GM18498 (cell line): ENCODE measurements at regions not wholly inside any gene's neighbourhood (a gene's known extent, or its start where the extent isn't known, plus 50 kb on each side); places are given as distances from the start of the nearest gene placed in this dataset.

Experiments
- ATAC-seq: cut with Tn5 transposase; IDR thresholded peaks from one replicate; pipeline ENCODE4 v1.9.1; 2021; ENCODE audit warnings: mild to moderate bottlenecking, moderate library complexity; ENCODE audit not compliant: unreplicated experiment

DNA sequence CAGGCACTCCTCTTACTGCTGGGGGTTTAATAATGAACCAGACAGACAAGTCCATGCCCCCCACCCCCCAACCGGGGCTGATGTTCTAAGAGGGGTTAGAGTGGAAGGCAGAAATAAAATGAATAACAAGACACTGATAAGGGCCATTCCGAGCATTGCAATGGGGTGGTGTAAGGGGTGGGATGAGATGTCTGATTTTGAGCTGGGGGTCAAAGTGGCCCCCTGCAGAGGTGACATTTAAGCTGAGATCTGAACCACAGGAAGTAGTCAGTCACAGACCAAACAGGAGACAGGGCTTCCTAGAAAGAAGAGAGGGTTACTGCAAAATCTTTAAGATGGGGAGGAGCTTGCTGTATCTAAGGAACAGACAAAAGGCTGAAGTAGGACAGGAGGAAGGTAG, 180.6 kb upstream of the SH3BP4 start:
- ATAC-seq: no peak

DNA sequence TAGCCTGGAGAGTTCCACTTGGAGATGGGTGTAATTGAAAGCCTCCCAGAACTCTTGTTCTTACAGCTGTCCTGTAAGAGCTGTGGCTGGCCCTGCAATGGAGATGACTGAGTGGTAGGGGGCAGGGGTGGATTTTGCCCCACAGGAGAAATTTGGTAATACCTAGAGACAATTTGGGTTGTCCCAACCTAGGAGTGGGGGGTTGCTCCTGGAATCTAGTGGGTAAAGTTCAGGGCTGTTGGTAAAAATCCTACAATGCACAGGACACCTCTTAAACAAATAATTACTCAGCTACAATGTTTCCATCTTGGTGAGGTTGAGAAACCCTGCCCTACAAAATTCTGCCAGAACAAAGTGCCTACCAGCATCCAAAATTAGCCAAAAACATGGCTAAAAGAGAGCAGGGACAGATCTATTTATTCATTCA, 181.1 kb upstream of the SH3BP4 start:
- ATAC-seq: no peak

DNA sequence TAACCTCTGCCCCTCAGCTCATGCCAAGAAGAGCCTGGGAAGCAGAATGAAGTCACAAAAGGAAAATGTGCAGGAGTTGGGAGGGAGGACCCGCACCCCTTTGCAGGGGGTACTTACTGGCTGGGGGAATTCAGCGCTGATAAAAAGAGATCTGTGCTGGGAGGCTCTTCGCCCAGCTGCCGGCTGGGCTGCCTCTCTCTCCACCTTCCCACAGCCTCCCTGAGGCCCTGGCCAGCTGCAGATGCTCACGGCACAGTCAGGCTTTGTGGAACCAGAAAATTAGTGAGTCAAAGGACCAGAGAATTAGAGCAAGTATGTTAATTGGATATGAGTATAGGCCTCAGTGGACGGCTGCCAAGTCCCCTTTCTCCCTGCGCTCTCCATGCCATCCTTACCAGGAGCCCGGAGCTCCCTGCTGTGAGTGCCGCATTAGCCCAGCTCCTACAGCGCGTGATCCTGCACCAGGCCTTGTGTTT, 181.7 kb upstream of the SH3BP4 start:
- no peak for ATAC-seq

DNA sequence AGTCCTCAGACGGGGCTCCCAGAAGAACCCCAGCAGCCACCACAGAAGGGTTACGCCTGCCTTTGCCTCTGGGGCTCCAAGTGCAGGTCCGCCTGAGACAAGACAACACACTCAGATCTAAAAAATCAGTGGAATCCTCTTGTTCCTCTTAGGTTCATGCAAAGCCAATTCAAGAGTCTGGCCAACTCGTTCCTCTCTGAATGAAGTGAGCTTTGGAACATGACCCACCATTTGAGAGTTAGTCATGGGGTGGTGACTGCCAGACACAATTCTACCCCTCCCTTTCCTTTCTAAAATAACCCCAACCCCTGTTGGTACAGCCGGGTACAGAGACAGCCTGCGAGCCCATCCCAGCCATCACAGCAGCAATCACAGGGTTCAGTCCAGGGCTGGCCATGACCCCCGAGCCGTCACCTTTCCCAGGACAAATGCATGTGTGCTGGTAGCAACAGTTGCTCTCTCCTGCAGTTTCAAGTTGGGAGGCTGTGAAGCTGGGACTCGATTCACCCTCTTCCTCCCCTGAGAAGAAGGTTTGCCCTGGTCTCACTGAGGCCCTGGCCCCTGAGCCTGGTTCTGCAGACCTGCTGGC, 183.1 kb upstream of the SH3BP4 start:
- ATAC-seq: no peak

DNA sequence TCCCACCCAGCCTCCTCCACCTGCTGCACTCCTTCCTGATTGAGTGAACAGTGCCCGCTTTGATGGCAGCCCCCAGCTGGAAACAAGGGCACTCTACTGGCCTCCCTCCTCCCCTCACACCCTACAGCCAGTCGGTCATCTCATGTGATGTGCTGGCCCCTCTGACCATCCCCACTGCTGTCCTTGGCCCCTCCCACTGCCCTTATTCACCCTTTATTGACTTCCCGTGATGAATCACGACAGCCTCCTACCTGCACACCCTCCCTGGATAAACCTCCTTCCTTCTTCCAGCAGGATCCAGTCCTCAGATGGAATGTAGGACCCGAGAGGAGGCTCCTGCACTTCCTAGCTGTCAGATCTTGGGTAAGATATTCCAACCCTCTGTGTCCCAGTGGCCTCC, 186.5 kb upstream of the SH3BP4 start:
- no peak for ATAC-seq

DNA sequence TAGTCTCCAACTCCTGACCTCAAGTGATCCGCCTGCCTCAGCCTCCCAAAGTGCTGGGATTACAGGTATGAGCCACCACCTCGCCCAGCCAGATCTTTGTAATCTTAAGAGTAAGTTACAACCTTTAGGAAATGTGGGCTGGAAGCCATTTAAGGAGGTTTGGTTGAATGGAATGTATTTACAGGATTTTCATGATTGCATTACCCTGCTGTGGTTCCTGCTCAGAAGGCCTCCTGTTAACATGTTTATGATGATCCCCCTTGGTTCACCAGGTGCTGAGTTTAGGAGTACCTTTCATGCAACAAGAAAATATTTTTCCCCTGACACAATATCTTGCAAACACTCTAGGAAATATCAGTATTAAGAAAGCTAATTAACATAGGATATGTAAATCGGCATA, 187.4 kb upstream of the SH3BP4 start:
- no peak for ATAC-seq

DNA sequence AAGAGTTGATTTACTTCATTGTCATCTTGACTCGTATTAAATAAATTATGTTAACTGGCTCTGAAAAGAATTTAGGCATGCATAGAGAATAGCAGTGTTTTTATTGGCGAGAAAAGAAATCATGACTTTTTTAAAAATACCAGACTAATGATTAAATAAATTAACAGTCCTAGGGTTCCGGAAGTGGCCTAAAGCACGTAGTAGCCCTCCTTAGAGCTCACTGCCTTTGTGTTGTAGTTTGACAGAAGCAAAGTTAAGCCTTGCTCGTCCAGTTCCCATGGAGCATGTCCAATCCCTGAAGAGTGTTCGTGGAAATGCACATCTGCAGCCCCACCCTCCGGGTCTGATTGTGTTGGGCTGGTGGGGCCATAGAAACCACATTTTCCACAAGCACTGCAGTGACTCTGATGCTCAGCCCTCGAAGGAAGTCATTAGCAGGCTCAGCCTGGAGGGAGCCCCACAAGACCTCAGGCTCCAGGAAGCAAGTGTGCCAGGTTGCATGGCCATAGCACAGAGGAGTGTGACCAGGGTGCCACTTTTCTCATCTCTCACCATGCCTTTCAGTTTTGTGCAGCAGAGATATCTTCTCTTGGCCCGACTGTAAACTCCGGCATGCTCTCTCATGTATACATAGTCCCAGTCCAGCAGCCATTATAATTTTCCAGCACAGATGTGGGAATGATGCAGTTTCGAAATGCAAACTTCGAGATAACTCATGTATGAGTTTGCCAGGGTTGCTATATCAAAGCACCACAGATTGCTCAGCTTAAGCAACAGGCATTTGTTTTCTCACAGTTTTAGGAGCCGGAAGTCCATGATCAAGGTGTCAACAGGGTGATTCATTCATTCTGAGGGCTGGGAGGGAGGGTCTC, 188.6 kb upstream of the SH3BP4 start:
- no peak for ATAC-seq

DNA sequence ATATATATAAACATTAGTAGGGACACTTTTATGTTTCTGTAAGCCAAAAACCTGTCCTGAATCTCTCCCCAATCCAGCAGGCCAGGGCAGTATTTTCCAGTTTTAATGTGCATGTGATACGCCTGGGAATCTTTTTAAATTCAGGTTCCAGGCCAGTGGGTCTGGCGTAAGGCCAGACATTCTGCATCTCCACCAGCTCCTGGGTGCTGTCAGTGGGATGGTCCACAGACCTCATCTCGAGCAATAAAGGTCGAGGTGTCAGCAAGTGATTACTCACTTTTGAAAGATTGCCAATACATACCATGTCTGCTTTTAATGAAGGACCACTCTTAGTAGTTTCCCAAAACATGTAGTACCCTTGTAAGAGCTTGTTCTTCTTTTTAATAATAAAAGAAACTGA, 189.9 kb upstream of the SH3BP4 start:
- ATAC-seq: no peak

DNA sequence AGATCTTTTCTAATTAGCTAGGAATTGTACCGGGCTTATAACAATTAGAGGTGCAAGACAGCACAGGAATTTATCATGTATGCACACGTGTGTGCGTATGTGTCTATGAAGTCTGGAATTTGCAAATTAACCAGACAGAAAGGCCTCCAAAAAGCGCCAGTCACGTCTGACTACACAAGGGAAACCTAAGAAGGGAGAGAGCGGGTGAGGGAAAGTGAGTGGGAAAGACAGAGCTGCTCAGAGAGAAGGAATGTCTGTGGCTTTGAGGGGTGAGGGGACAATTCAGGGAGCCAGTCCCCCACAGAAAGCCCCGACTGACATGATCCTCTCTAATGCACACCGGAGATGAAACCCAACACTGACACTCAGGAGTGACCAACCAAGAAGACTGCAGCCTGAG, 197.7 kb upstream of the SH3BP4 start:
- ATAC-seq: no peak

DNA sequence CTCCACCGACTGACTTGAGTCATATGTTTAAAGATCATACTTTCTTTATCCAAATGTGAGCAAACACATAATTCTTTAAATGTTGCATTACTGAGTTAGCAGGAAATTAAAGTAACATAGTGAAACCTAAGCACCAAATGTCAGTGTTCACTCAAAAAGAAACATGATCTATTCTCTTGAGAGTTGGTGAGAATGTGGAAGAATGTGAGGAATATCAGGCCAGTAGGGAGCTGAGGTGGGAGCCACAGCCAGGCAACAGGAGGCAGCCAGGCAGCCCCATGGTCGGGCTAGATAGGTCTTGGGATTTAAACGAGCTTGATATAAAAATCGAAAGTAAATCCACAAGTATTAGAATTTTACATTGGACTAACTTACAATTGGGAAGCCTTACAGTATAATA, 198.1 kb upstream of the SH3BP4 start:
- ATAC-seq: no peak

DNA sequence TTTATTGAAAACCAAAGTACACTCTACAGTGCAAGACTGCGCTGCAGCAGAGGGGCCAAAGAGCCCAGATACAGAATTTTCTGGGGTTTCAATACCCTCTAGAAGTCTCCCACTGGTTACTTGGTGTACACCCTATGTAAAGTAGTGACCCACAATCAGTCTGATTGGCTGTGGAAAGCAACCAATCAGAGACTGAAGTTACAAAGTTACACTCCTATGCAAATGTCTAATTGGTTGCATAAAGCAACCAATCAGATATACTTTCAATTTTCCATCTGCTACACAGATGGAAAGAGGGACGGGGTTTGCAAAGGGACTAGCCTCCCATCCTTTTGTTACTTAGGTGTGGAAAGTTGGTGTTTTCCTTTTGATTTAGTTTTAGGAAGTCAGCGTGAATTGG, 198.9 kb upstream of the SH3BP4 start:
- ATAC-seq: no peak

DNA sequence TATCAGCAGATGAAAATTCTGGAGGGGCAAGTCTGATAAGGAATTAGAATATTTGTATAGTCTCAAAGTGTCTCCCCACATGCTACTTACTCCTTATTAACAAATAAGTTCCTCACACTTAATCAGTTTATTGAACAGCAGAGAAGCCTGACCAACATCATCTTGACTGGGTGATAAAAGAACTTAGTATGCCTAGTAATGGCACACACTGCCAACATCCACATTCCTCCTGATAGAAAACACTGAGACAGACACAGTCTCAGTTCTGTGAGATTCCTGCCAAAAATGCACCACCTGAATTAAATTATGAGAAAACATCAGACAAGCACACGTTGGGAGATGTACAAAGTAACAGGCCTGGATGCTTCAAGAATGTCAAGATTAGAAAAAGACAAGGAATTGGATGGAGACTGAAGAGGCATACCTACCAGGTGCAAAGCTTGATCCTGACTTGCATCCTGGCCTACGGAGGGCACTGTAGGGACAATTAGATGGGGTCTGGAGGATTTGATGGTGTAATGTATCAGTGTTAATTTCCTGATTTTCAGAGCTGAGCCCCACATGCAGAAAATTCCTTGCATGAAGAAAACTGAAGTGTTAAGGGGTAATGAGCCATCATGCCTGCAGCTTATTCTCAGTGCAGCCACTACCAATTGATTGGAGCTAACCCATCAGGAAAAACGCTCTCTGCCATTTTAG, 200.4 kb upstream of the SH3BP4 start:
- no peak for ATAC-seq

DNA sequence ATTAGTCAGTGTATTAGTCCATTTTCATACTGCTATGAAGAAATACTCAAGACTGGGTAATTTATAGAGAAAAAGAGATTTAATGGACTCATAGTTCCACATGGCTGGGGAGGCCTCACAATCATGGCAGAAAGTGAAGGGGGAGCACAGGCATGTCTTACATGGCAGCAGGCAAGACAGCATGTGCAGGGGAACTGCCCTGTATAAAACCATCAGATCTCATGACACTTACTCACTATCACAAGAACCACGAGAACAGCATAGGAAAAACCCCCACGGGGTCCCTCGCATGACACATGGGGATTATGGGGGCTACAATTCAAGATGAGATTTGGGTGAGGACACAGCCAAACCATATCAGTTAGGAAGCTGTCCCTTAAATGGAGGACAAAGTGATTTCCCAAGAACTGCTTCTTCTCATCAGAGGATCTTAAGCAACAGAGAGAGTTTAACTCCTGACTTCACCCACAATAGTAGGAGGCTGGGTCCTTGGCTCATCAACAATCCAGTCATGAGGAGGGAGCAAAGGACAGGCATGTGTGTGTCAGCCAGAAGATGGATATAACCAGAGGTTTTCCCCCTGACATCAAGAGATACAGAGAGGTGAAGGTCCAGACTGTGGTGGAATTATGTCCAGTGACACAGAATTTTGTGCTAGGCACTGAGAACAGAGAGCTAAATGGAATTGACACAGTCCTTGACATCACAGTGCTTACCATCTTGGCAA, 203.8 kb upstream of the SH3BP4 start:
- ATAC-seq: no peak

DNA sequence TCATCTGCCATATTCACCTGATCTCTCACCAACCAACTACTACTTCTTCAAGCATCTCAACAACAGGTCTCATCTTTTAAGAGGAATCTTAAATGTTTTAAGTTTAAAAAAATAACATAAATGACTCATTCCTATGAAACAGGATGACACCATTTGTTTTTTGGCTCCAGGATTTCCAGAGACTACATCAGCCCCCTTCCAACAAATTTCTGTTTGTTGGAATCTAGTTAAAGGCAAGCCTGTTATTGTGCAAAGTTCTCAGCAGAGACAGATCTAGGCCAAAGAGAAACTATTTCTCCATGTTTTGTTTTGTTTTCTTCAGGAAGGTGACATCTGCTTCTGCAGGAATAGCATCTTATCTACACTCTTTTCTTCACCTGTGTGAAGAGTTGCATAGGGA, 204.8 kb upstream of the SH3BP4 start:
- ATAC-seq: no peak

DNA sequence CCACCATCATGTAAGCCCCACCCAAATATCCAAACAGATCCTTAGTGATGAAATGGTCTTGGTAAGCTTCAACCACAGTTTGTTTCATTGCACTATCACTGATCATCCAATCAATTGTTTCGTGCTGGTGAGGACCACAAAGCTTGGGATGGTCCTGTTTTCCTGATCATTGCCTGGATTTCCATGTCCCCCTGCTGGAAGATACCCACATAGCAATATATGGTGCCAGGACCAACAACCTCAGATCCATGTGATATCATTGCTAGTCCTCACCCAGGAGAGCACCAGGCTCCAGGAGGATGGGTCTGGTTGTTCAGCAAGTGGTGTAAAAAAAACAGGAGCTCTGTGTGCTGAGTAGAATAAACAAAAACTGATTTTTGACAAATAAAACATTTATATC, 206.5 kb upstream of the SH3BP4 start:
- no peak for ATAC-seq

DNA sequence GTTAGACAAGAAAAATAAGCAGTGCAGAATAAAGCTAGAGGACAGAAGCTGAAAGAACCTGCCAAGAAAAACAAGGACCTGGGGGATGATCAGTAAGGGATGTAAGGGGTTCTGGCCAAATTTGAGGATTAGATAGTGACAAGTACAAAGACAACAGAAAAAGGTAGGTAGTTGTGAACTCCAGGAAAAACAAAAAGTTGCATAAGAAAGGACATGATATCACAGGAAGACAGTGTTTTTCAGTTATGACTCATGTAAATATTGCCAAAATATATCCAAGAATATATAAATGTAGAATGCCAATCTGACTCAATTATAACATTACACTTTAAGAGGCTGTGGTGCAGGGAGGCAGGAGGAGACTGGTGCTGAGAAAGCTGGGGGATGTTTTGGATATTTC, 209.8 kb upstream of the SH3BP4 start:
- no peak for ATAC-seq

DNA sequence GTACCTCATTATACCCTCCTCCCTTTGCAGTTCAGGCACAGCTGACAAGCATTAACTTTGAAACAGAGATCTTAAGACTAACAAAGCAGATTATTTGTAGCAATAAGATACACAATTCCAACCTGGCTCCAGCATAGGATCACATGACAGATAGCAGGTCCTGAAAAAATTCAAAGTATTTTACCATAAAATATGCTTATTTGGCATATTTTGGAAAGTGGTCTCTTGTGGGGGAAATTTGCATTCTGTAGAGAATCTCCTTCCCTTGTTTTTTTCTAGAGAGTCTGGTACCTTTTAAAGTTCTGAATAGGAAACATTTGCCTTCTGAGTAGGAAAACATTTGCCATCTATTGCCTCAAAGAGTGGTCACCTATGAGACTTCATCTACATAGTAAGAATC, 212.8 kb upstream of the SH3BP4 start:
- ATAC-seq: no peak

DNA sequence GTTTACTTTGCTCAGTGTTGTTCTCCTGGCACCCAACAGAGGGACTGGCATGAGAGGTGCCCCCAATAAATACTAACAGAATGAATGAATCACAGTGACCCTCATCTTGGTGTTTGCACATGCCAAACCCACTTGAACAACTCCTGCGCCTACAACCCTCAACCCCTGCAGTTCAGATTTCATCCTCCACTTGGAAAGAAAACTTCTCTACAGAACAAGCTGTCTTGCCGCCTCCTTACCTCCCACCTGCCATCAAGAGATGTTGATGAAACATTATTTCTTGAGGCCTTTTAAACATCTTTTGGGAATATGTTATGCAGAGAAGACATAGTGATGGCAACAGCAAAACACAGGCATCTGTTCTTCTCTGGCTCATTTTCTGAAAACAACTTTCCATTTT, 216.0 kb upstream of the SH3BP4 start:
- no peak for ATAC-seq

DNA sequence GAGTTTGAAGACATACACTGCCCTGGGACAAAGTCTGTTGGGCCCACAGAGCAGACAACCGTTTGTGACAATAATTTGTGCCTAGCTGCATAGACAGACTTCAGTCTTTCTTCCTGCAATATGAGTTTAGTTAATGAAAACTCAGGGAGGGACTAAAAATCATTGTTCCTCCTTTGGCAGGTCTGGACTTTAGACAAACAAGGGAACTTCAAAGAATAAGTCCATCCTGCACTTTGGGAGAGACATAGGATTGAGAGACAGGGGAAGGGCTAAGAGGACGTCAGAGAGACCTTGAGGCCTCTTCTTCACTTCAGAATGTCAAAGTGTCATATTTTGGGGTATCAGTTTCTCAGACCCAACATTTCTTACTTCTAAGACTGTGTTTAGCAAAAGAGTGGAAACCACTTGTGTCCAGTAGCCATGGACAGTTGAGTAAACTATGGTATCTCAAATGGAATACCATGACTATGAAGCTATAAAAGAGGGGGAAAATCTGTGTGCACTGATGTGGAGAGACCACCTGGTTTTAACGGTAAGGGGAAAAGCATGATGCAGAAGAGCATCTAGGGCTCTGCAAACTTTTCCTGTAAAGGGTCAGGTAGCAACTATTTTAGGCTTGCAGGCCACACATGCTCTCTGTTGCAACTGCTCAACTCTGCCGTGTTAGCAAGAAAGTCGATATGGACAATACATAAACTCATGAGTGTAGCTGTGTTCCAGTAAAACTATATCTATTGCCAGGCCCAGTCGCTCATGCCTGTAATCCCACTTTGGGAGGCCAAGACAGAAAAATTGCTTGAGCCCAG, 217.8 kb upstream of the SH3BP4 start:
- no peak for ATAC-seq

DNA sequence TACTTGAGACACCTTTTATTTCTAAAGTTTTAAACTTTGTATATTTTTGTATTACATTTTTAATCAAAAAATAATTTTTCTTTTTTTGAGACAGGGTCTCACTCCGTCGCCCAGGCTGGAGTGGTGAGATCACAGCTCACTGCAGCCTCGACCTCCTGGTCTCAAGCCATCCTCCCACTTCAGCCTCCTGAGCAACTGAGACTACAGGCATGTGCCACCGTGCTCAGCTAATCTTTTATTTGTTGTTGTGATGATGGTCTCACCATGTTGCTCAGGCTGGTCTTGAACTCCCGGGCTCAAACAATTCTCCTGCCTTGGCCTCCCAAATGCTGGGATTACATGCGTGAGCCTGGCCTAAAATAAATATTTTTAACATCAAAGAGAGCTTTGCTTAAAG, 218.7 kb upstream of the SH3BP4 start:
- no peak for ATAC-seq
